ENCODE measurements at regions not wholly inside any gene's neighbourhood (a gene's known extent, or its start where the extent isn't known, plus 50 kb on each side); places are given as distances from the start of the nearest gene placed in this dataset.
"Not testable (repeated sequence)": the region's sequence is repeated elsewhere in the genome, so short reads cannot be mapped to it uniquely, and the experiment has no call there.

- no peaks in the 10 kb centered on the region for H3K36me3 ChIP-seq
- no peaks in the 10 kb centered on the region for H3K27me3 ChIP-seq
- no peaks in the 10 kb centered on the region for H3K9me3 ChIP-seq
- no peak for TF ChIP-seq POLR2A (IDR thresholded peaks at IDR 0.05)
- TF ChIP-seq CTCF (IDR thresholded peaks at IDR 0.05) = no peak
- no peaks in the 10 kb centered on the region for H3K4me1 ChIP-seq
- no peak for DNase-seq
- WGBS, 2 donors = 67 to 74% methylated on average over 1 of the region's 1 CpG
- no peak overlapping the region for H3K27ac ChIP-seq
- H3K4me3 ChIP-seq = no peak overlapping the region
- intact Hi-C loops (cut with DNase I) = no loop called here
Measured at GRCh38 chrX:118259213-118259612, 86.7 kb upstream of the WDR44 start.

GRCh38 chrX:118261151-118261550 lies 84.8 kb upstream of the WDR44 start:
- WGBS, 2 donors = 37 to 63% methylated on average over 4 of the region's 4 CpGs
- TF ChIP-seq POLR2A (IDR thresholded peaks at IDR 0.05) = no peak
- TF ChIP-seq CTCF (IDR thresholded peaks at IDR 0.05) = no peak
- intact Hi-C loops (cut with DNase I) = no loop called here

GRCh38 chrX:118271775-118272174 lies 74.1 kb upstream of the WDR44 start:
- WGBS, 2 donors = 51 to 61% methylated on average over 3 of the region's 3 CpGs
- intact Hi-C loops (cut with DNase I) = no loop called here
- no peak for DNase-seq

More at GRCh38 chrX:118261151-118261550, 84.8 kb upstream of the WDR44 start:
- Histone ChIP-seq H3K27me3 (no peaks in the 10 kb centered on the region), H3K4me1 (no peaks in the 10 kb centered on the region), H3K36me3 (no peaks in the 10 kb centered on the region), H3K4me3 (no peak overlapping the region), H3K27ac (no peak overlapping the region), H3K9me3 (no peaks in the 10 kb centered on the region)
- no peak for DNase-seq

GRCh38 chrX:118272242-118272641 lies 73.7 kb upstream of the WDR44 start:
- H3K27ac ChIP-seq = no peak overlapping the region
- TF ChIP-seq POLR2A (IDR thresholded peaks at IDR 0.05) (no peak), CTCF (IDR thresholded peaks at IDR 0.05) (no peak)
- H3K9me3 ChIP-seq = no peaks in the 10 kb centered on the region
- H3K4me3 ChIP-seq = no peak overlapping the region
- H3K4me1 ChIP-seq = no peaks in the 10 kb centered on the region
- H3K36me3 ChIP-seq = no peaks in the 10 kb centered on the region
- no peak for DNase-seq
- intact Hi-C loops (cut with DNase I) = no loop called here
- no peaks in the 10 kb centered on the region for H3K27me3 ChIP-seq

More at GRCh38 chrX:118271775-118272174, 74.1 kb upstream of the WDR44 start:
- Histone ChIP-seq H3K4me1 (no peaks in the 10 kb centered on the region), H3K9me3 (no peaks in the 10 kb centered on the region), H3K27me3 (no peaks in the 10 kb centered on the region), H3K36me3 (no peaks in the 10 kb centered on the region), H3K27ac (no peak overlapping the region), H3K4me3 (no peak overlapping the region)
- TF ChIP-seq CTCF (IDR thresholded peaks at IDR 0.05) = no peak
- no peak for TF ChIP-seq POLR2A (IDR thresholded peaks at IDR 0.05)

- TF ChIP-seq POLR2A (IDR thresholded peaks at IDR 0.05) = no peak
- TF ChIP-seq CTCF (IDR thresholded peaks at IDR 0.05) = no peak
- Histone ChIP-seq H3K36me3 (no peaks in the 10 kb centered on the region), H3K9me3 (no peaks in the 10 kb centered on the region), H3K4me1 (no peaks in the 10 kb centered on the region), H3K27ac (no peak overlapping the region), H3K27me3 (no peaks in the 10 kb centered on the region), H3K4me3 (no peak overlapping the region)
- intact Hi-C loops (cut with DNase I) = no loop called here
- no peak for DNase-seq
- 53 to 55% methylated on average over 4 of the region's 4 CpGs for WGBS, 2 donors
Measured at GRCh38 chrX:118286066-118286762, 59.7 kb upstream of the WDR44 start.

GRCh38 chrX:118295818-118296217 lies 50.1 kb upstream of the WDR44 start:
- H3K27me3 ChIP-seq; H3K4me1 ChIP-seq; H3K27ac ChIP-seq; H3K4me3 ChIP-seq; intact Hi-C loops (cut with DNase I); H3K36me3 ChIP-seq; H3K9me3 ChIP-seq; DNase-seq: not testable (repeated sequence)
- WGBS, 2 donors = 36 to 46% methylated on average over 1 of the region's 1 CpG
